Subcutaneous abdominal adipose tissue (tissue), 5 donors: ENCODE measurements at regions not wholly inside any gene's neighbourhood (a gene's known extent, or its start where the extent isn't known, plus 50 kb on each side); places are given as distances from the start of the nearest gene placed in this dataset.

ENCODE experiments used
- H3K27ac ChIP-seq: one replicate; pipeline ENCODE4 v1.7.0; 2013; ENCODE audit warnings: low read depth, mild to moderate bottlenecking, inconsistent platforms, low read length, moderate library complexity
- H3K27me3 ChIP-seq, 5 donors: one replicate each; pipeline ENCODE4 v1.7.0; 2013; ENCODE audit warnings: low read length in 5 of 5, inconsistent platforms in 1 of 5; ENCODE audit not compliant: control insufficient read depth in 5 of 5, insufficient read depth in 4 of 5
- H3K36me3 ChIP-seq, 5 donors: one replicate each; pipeline ENCODE4 v1.7.0; 2013; ENCODE audit warnings: low read length in 5 of 5; ENCODE audit not compliant: control insufficient read depth in 5 of 5, insufficient read depth in 5 of 5
- H3K4me1 ChIP-seq, 5 donors: one replicate each; pipeline ENCODE4 v1.7.0; 2013; ENCODE audit warnings: low read length in 5 of 5, mild to moderate bottlenecking in 3 of 5, moderate library complexity in 1 of 5; ENCODE audit not compliant: control insufficient read depth in 5 of 5, insufficient read depth in 5 of 5
- H3K4me3 ChIP-seq, 5 donors: one replicate each; pipeline ENCODE4 v1.7.0; 2013; ENCODE audit warnings: low read length in 5 of 5, low read depth in 1 of 5
- H3K9ac ChIP-seq, 5 donors: one replicate each; pipeline ENCODE4 v1.7.0; 2013; ENCODE audit warnings: low read length in 5 of 5, mild to moderate bottlenecking in 4 of 5, moderate library complexity in 3 of 5
- H3K9me3 ChIP-seq, 5 donors: one replicate each; pipeline ENCODE4 v1.7.0; 2013; ENCODE audit warnings: low read length in 5 of 5; ENCODE audit not compliant: control insufficient read depth in 5 of 5
- donor health status: healthy.
- donor health status: healthy.
- donor health status: healthy.
- donor health status: healthy.
- donor health status: healthy.

- no peaks in the 10 kb centered on the region for H3K36me3 ChIP-seq
- H3K4me3 ChIP-seq, result no peak overlapping the region
- H3K9me3 ChIP-seq, result peaks cover 0 to 13% (median 3%) of the 10 kb centered on the region in 5 donors
- H3K27me3 ChIP-seq, result no peaks in the 10 kb centered on the region
- H3K9ac ChIP-seq, result no peak overlapping the region
- no peak overlapping the region for H3K27ac ChIP-seq
- no peaks in the 10 kb centered on the region for H3K4me1 ChIP-seq
Observed at GRCh38 chr2:126817172-126817571, 81.5 kb upstream of the TEX51 start.

GRCh38 chr2:126822115-126822514 is 76.6 kb upstream of the TEX51 start:
- Histone ChIP-seq H3K4me1 (no peaks in the 10 kb centered on the region), H3K27me3 (no peaks in the 10 kb centered on the region), H3K9ac (no peak overlapping the region), H3K36me3 (no peaks in the 10 kb centered on the region), H3K27ac (no peak overlapping the region), H3K4me3 (no peak overlapping the region), H3K9me3 (peaks cover 0 to 3% (median 3%) of the 10 kb centered on the region in 5 donors)

- Histone ChIP-seq H3K4me1 (no peaks in the 10 kb centered on the region), H3K27me3 (no peaks in the 10 kb centered on the region)
Observed at GRCh38 chr2:126822921-126823320, 75.8 kb upstream of the TEX51 start.

GRCh38 chr2:126823951-126824350 is 74.7 kb upstream of the TEX51 start:
- Histone ChIP-seq H3K36me3 (no peaks in the 10 kb centered on the region), H3K4me1 (no peaks in the 10 kb centered on the region), H3K27ac (no peak overlapping the region), H3K9ac (no peak overlapping the region), H3K4me3 (no peak overlapping the region), H3K27me3 (no peaks in the 10 kb centered on the region), H3K9me3 (no peaks in the 10 kb centered on the region)

More at GRCh38 chr2:126822921-126823320, 75.8 kb upstream of the TEX51 start:
- Histone ChIP-seq H3K27ac (no peak overlapping the region), H3K9ac (no peak overlapping the region), H3K36me3 (no peaks in the 10 kb centered on the region), H3K4me3 (no peak overlapping the region), H3K9me3 (peaks cover 0 to under 1% (median 0%) of the 10 kb centered on the region in 5 donors)

- Histone ChIP-seq H3K9me3 (no peaks in the 10 kb centered on the region), H3K9ac (no peak overlapping the region), H3K4me3 (no peak overlapping the region), H3K27ac (no peak overlapping the region), H3K36me3 (no peaks in the 10 kb centered on the region), H3K4me1 (no peaks in the 10 kb centered on the region), H3K27me3 (no peaks in the 10 kb centered on the region)
Observed at GRCh38 chr2:126824663-126825062, 74.0 kb upstream of the TEX51 start.

GRCh38 chr2:126825316-126825715 is 73.4 kb upstream of the TEX51 start:
- no peak overlapping the region for H3K4me3 ChIP-seq
- H3K4me1 ChIP-seq, result no peaks in the 10 kb centered on the region
- no peak overlapping the region for H3K27ac ChIP-seq
- H3K27me3 ChIP-seq, result no peaks in the 10 kb centered on the region
- no peaks in the 10 kb centered on the region for H3K9me3 ChIP-seq
- no peak overlapping the region for H3K9ac ChIP-seq
- no peaks in the 10 kb centered on the region for H3K36me3 ChIP-seq

GRCh38 chr2:126826491-126826890 is 72.2 kb upstream of the TEX51 start:
- Histone ChIP-seq H3K36me3 (no peaks in the 10 kb centered on the region), H3K4me1 (peaks cover 0 to 6% (median 2%) of the 10 kb centered on the region in 5 donors), H3K9me3 (no peaks in the 10 kb centered on the region), H3K4me3 (no peak overlapping the region), H3K9ac (no peak overlapping the region), H3K27me3 (no peaks in the 10 kb centered on the region), H3K27ac (no peak overlapping the region)

- Histone ChIP-seq H3K9ac (no peak overlapping the region), H3K27me3 (no peaks in the 10 kb centered on the region), H3K27ac (no peak overlapping the region), H3K36me3 (no peaks in the 10 kb centered on the region), H3K4me3 (no peak overlapping the region), H3K4me1 (peaks cover 0 to 14% (median 4%) of the 10 kb centered on the region in 5 donors), H3K9me3 (no peaks in the 10 kb centered on the region)
Observed at GRCh38 chr2:126827371-126827770, 71.3 kb upstream of the TEX51 start.

- H3K4me3 ChIP-seq, result no peak overlapping the region
Observed at GRCh38 chr2:126828051-126828450, 70.6 kb upstream of the TEX51 start.

GRCh38 chr2:126828491-126828890 is 70.2 kb upstream of the TEX51 start:
- H3K27me3 ChIP-seq, result no peaks in the 10 kb centered on the region
- H3K9me3 ChIP-seq, result no peaks in the 10 kb centered on the region
- peaks cover 0 to 16% (median 4%) of the 10 kb centered on the region in 5 donors for H3K4me1 ChIP-seq
- no peak overlapping the region for H3K9ac ChIP-seq
- H3K27ac ChIP-seq, result no peak overlapping the region
- H3K36me3 ChIP-seq, result no peaks in the 10 kb centered on the region
- H3K4me3 ChIP-seq, result no peak overlapping the region

More at GRCh38 chr2:126828051-126828450, 70.6 kb upstream of the TEX51 start:
- Histone ChIP-seq H3K27me3 (no peaks in the 10 kb centered on the region), H3K27ac (no peak overlapping the region), H3K9me3 (no peaks in the 10 kb centered on the region), H3K4me1 (peaks cover 0 to 16% (median 4%) of the 10 kb centered on the region in 5 donors), H3K9ac (no peak overlapping the region), H3K36me3 (no peaks in the 10 kb centered on the region)
